HepG2 (cell line): ENCODE measurements at regions not wholly inside any gene's neighbourhood (a gene's known extent, or its start where the extent isn't known, plus 50 kb on each side); places are given as distances from the start of the nearest gene placed in this dataset.
A peak's percentile ranks its signal among the peaks of the same experiment; 100 is the strongest.

ENCODE experiments used
- ATAC-seq: fragments of 200-7000 bp; cut with Tn5 transposase; 3 replicates; pipeline ENCODE4 v1.9.1; 2020; ENCODE audit warnings: mild to moderate bottlenecking, moderate library complexity
- BruUV-seq: library from RNA; stranded (reverse); fragments of 400-500 nt; replicated peaks from 2 replicates; lab custom pipeline; 2021; lab: Mats Ljungman, UMichigan
- CTCF ChIA-PET: fragments of 300-600 bp; formaldehyde crosslinking; extraction: SDS; loops from one replicate; lab custom pipeline; 2021; ENCODE audit warnings: low total read pairs, inconsistent platforms, low intra/inter-chr PET ratio; lab: Yijun Ruan, JAX
- POLR2A ChIA-PET: fragments of 350-600 bp; sonication (Branson Sonifier 250); formaldehyde crosslinking; loops from one replicate; lab custom pipeline; 2020; ENCODE audit warnings: antibody characterized with exemption, inconsistent platforms; lab: Yijun Ruan, JAX
- DNase-seq: peaks from one replicate; pipeline ENCODE4 v3.0.0-alpha.2; 2015; ENCODE audit warnings: low spot score
- FAIRE-seq: peaks from 3 replicates; lab custom pipeline; 2011; peaks lifted over from hg19 to GRCh38; lab: Jason Lieb, UNC
- H2AFZ ChIP-seq: one replicate; pipeline ENCODE4 v1.6.1; 2011; ENCODE audit warnings: low read length, inconsistent platforms
- H3K27ac ChIP-seq: fragments of 300-600 bp; 3 replicates; pipeline ENCODE4 v1.8.0; 2011; ENCODE audit warnings: mixed run types, mild to moderate bottlenecking, mixed read lengths, low read length, inconsistent platforms; ENCODE audit not compliant: insufficient read depth; ENCODE audit errors: extremely low read length
- H3K27me3 ChIP-seq, 2 experiments: fragments of 200-600 bp in 1 of 2; 2 replicates in 1 of 2; 3 replicates in 1 of 2; pipeline versions ENCODE4 v1.6.0 to v1.8.0; 2011; ENCODE audit warnings: low read length in 2 of 2, mild to moderate bottlenecking in 2 of 2, moderate library complexity in 2 of 2, inconsistent platforms in 1 of 2; ENCODE audit not compliant: insufficient read depth in 2 of 2, control insufficient read depth in 1 of 2
- H3K36me3 ChIP-seq, 2 experiments: fragments of 200-600 bp in 1 of 2; replicated peaks in 1 of 2; 2 replicates in 1 of 2; 3 replicates in 1 of 2; pipeline versions ENCODE4 v1.5.1 to v1.8.0; 2011; ENCODE audit warnings: low read length in 2 of 2, inconsistent platforms in 1 of 2; ENCODE audit not compliant: insufficient read depth in 2 of 2, control insufficient read depth in 1 of 2
- H3K4me1 ChIP-seq: 2 replicates; pipeline ENCODE4 v1.5.1; 2012; ENCODE audit warnings: low read length, inconsistent platforms; ENCODE audit not compliant: insufficient read depth
- H3K4me2 ChIP-seq: 2 replicates; pipeline ENCODE4 v1.6.0; 2011; ENCODE audit warnings: low read depth, low read length, inconsistent platforms
- H3K4me3 ChIP-seq, 3 experiments: fragments of 200-600 bp in 1 of 3; sonication (generic), shearing (Covaris generic) in 1 of 3; replicated peaks in 1 of 3; 2 replicates each; pipeline ENCODE4 v1.5.1; 2011 to 2016; ENCODE audit warnings: low read length in 3 of 3, inconsistent platforms in 2 of 3, low read depth in 2 of 3, mild to moderate bottlenecking in 2 of 3, control low read depth in 1 of 3, mixed read lengths in 1 of 3; ENCODE audit not compliant: insufficient read depth in 1 of 3
- H3K79me2 ChIP-seq: one replicate; pipeline ENCODE4 v1.6.1; 2011; ENCODE audit warnings: low read length, inconsistent platforms; ENCODE audit not compliant: insufficient read depth
- H3K9ac ChIP-seq: 2 replicates; pipeline ENCODE4 v1.6.0; 2011; ENCODE audit warnings: mild to moderate bottlenecking, low read depth, low read length, inconsistent platforms; ENCODE audit not compliant: insufficient read depth
- H3K9me3 ChIP-seq: 2 replicates; pipeline ENCODE4 v1.5.1; 2012; ENCODE audit warnings: mild to moderate bottlenecking, low read length
- H4K20me1 ChIP-seq: 2 replicates; pipeline ENCODE4 v1.6.0; 2011; ENCODE audit warnings: inconsistent platforms, mild to moderate bottlenecking, low read length, moderate library complexity; ENCODE audit not compliant: insufficient read depth
- ATF4 ChIP-seq, 2 experiments: fragments of 450-650 bp in 1 of 2; sonication (generic) in 1 of 2; formaldehyde crosslinking; IDR thresholded peaks; 2 replicates each; pipeline versions ENCODE4 v1.5.0 to v1.8.0; 2020 to 2022; ENCODE audit warnings: mild to moderate bottlenecking in 1 of 2, missing genetic modification reagents in 1 of 2
- EP300 ChIP-seq, 3 experiments: sonication (generic) in 1 of 3; formaldehyde crosslinking in 1 of 3; IDR thresholded peaks; 2 replicates each; pipeline versions ENCODE4 v1.5.1 to v1.6.1; 2011 to 2020; ENCODE audit warnings: low read depth in 2 of 3, low read length in 2 of 3, borderline replicate concordance in 1 of 3, improper control_type of control experiment in 1 of 3, mild to moderate bottlenecking in 1 of 3, missing genetic modification reagents in 1 of 3, moderate library complexity in 1 of 3
- GATAD1 ChIP-seq: IDR thresholded peaks from 2 replicates; pipeline ENCODE4 v1.6.1; 2016; ENCODE audit warnings: missing genetic modification reagents, missing compliant biosample characterization
- IKZF1 ChIP-seq: fragments of 450-650 bp; IDR thresholded peaks from 2 replicates; pipeline ENCODE4 v1.7.1; 2016
- RAD51 ChIP-seq: fragments of 450-650 bp; IDR thresholded peaks from 2 replicates; pipeline ENCODE4 v1.6.1; 2016; ENCODE audit warnings: borderline replicate concordance
- SIX4 ChIP-seq: sonication (generic); formaldehyde crosslinking; IDR thresholded peaks from 2 replicates; pipeline ENCODE4 v1.4.0; 2020; ENCODE audit warnings: missing genetic modification reagents
- THAP8 ChIP-seq: sonication (generic); formaldehyde crosslinking; IDR thresholded peaks from 2 replicates; pipeline ENCODE4 v1.5.1; 2020; ENCODE audit warnings: missing genetic modification reagents, mild to moderate bottlenecking, borderline replicate concordance
- TRAFD1 ChIP-seq: sonication (generic); formaldehyde crosslinking; IDR thresholded peaks from 2 replicates; pipeline ENCODE4 v1.5.1; 2020; ENCODE audit warnings: missing genetic modification reagents, mild to moderate bottlenecking, borderline replicate concordance
- USF2 ChIP-seq, 2 experiments: sonication (generic) in 1 of 2; formaldehyde crosslinking in 1 of 2; IDR thresholded peaks; 2 replicates each; pipeline versions ENCODE4 v1.5.1 to v1.6.1; 2011 to 2020; ENCODE audit warnings: borderline replicate concordance in 1 of 2, low read depth in 1 of 2, low read length in 1 of 2, mild to moderate bottlenecking in 1 of 2, missing genetic modification reagents in 1 of 2, moderate library complexity in 1 of 2
- XBP1 ChIP-seq: sonication (generic); formaldehyde crosslinking; IDR thresholded peaks from 2 replicates; pipeline ENCODE4 v1.5.0; 2020; ENCODE audit warnings: missing genetic modification reagents
- ZNF143 ChIP-seq: sonication (generic); formaldehyde crosslinking; IDR thresholded peaks from 2 replicates; pipeline ENCODE4 v1.4.0; 2020; ENCODE audit warnings: missing genetic modification reagents
- ZNF276 ChIP-seq: sonication (generic); formaldehyde crosslinking; IDR thresholded peaks from 2 replicates; pipeline ENCODE4 v1.4.0; 2020; ENCODE audit warnings: mild to moderate bottlenecking, low read depth, missing genetic modification reagents
- ZNF282 ChIP-seq: fragments of 450-650 bp; IDR thresholded peaks from 2 replicates; pipeline ENCODE4 v1.6.1; 2018; ENCODE audit not compliant: partially characterized antibody
- ZNF30 ChIP-seq: sonication (generic); formaldehyde crosslinking; IDR thresholded peaks from 2 replicates; pipeline ENCODE4 v1.5.0; 2020; ENCODE audit warnings: mild to moderate bottlenecking, missing genetic modification reagents
- ZNF773 ChIP-seq: sonication (generic); formaldehyde crosslinking; IDR thresholded peaks from 2 replicates; pipeline ENCODE4 v1.4.0; 2020; ENCODE audit warnings: missing genetic modification reagents, borderline replicate concordance
- ZSCAN12 ChIP-seq: sonication (generic); formaldehyde crosslinking; IDR thresholded peaks from 2 replicates; pipeline ENCODE4 v1.9.0; 2021; ENCODE audit warnings: mild to moderate bottlenecking, missing genetic modification reagents
- WGBS: methylation state at CpG from one replicate; pipeline ENCODE4 v1.1.6; 2017; ENCODE audit warnings: low lambda C conversion rate; 5-methylcytosine and 5-hydroxymethylcytosine counted together
- in situ Hi-C: cut with HindIII; loops from 2 replicates; pipeline ENCODE4 v1.10.0; 2017; ENCODE audit warnings: low pct_unique_long_range_greater_than_20kb; ENCODE audit not compliant: extremely low pct_ligation_motif_present
- intact Hi-C: fragments of 100-400 bp; cut with micrococcal nuclease; formaldehyde crosslinking; loops from one replicate; pipeline ENCODE4 v1.10.0; 2022; ENCODE audit not compliant: unreplicated experiment

- CTCF ChIA-PET: no interaction called here
- TF ChIP-seq EP300 (IDR thresholded peaks at IDR 0.05; ENCODE audit: low read depth in 2 of 2, low read length in 2 of 2) (no peak), EP300 (CRISPR knock-in tag; IDR thresholded peaks at IDR 0.05; ENCODE audit: borderline replicate concordance) (no peak), USF2 (IDR thresholded peaks at IDR 0.05; ENCODE audit: low read depth, low read length) (peak; percentile 95), USF2 (CRISPR knock-in tag; IDR thresholded peaks at IDR 0.05; ENCODE audit: borderline replicate concordance) (peak; percentile 76; the same call in 1 of the 2 replicates), ATF4 (CRISPR knock-in tag; IDR thresholded peaks at IDR 0.05) (no peak), TRAFD1 (CRISPR knock-in tag) (no peak), ZNF282 (no peak), SIX4 (CRISPR knock-in tag) (peak; percentile 35; the same call in 1 of the 2 replicates), ZNF30 (CRISPR knock-in tag) (no peak), IKZF1 (no peak), ZNF143 (CRISPR knock-in tag) (no peak), ZNF276 (no peak), ZSCAN12 (CRISPR knock-in tag) (no peak), THAP8 (CRISPR knock-in tag) (no peak), XBP1 (CRISPR knock-in tag) (no peak), GATAD1 (CRISPR knock-in tag) (peak; percentile 51; the same call in 1 of the 2 replicates), ZNF773 (CRISPR knock-in tag) (no peak), RAD51 (peak; percentile 96)
These were observed 76.2 kb upstream of the VPREB1 start for GRCh38 chr22:22168190-22168940.

More at GRCh38 chr22:22168190-22168940, 76.2 kb upstream of the VPREB1 start:
- FAIRE-seq (no peak), DNase-seq (peak; percentile 25), ATAC-seq (no peak)
- Histone ChIP-seq H3K36me3 (no peaks in the 10 kb centered on the region), H3K4me2 (peak overlapping the region; percentile 42), H2AFZ (no peak overlapping the region), H3K27me3 (peaks cover 0 to 14% of the 10 kb centered on the region in 2 experiments; a peak in 1 of 5 replicates), H3K27ac (no peak overlapping the region), H3K9me3 (no peaks in the 10 kb centered on the region), H3K79me2 (no peaks in the 10 kb centered on the region), H3K9ac (no peak overlapping the region), H4K20me1 (no peaks in the 10 kb centered on the region), H3K4me3 (no peak overlapping the region), H3K4me1 (peaks cover 5% of the 10 kb centered on the region; the same call in 1 of the 2 replicates)
- no TSS peak for BruUV-seq
- 23% methylated on average over 7 of the region's 7 CpGs for WGBS
- POLR2A ChIA-PET: no interaction called here
- in situ Hi-C loops (no loop called here), intact Hi-C loops (no loop called here)
